Loucy (cell line): ENCODE measurements at regions not wholly inside any gene's neighbourhood (a gene's known extent, or its start where the extent isn't known, plus 50 kb on each side); places are given as distances from the start of the nearest gene placed in this dataset.
"Not testable (repeated sequence)": the region's sequence is repeated elsewhere in the genome, so short reads cannot be mapped to it uniquely, and the experiment has no call there.

ENCODE experiments used
- CTCF ChIP-seq: fragments of 200-600 bp; sonication (generic); conservative IDR thresholded peaks from 2 replicates; pipeline ENCODE4 v1.5.1; 2014; ENCODE audit warnings: mild to moderate bottlenecking, antibody characterized with exemption, low read length
- EZH2phosphoT487 ChIP-seq: fragments of 200-600 bp; IDR thresholded peaks from 2 replicates; pipeline ENCODE4 v1.6.1; 2018; ENCODE audit warnings: antibody characterized with exemption, mild to moderate bottlenecking, moderate library complexity, borderline replicate concordance

DNA sequence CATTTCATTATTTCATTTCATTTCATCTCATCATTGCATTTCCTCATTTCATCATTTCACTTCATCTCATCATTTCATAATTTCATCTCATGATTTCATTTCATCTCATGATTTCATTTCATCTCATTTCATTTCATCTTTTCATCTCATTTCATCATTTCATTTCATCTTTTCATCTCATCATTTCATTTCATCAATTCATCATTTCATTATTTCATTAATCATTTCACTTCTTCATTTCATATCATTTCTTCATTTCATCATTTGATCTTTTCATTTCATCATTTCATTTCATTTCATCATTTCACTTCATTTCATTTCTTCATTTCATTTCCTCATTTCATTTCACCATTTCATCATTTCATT lies 176.8 kb downstream of the ZNF92 start:
- TF ChIP-seq CTCF, EZH2phosphoT487: not testable (repeated sequence)
